Neural progenitor cell (in vitro differentiated cells): ENCODE measurements at regions not wholly inside any gene's neighbourhood (a gene's known extent, or its start where the extent isn't known, plus 50 kb on each side); places are given as distances from the start of the nearest gene placed in this dataset.

Experiments
- DNase-seq: peaks from one replicate; pipeline ENCODE4 v3.0.0-alpha.2; 2016; ENCODE audit warnings: low spot score
- H2AFZ ChIP-seq: fragments of 200-600 bp; sonication (generic); replicated peaks from 2 replicates; pipeline ENCODE4 v1.6.1; 2016; ENCODE audit warnings: antibody characterized with exemption
- H3F3A ChIP-seq: fragments of 200-600 bp; sonication (generic); 2 replicates; pipeline ENCODE4 v1.6.1; 2016; ENCODE audit warnings: antibody characterized with exemption, low read depth
- H3K27ac ChIP-seq: fragments of 200-600 bp; sonication (generic); 2 replicates; pipeline ENCODE4 v1.5.1; 2016; ENCODE audit warnings: mild to moderate bottlenecking
- H3K27me3 ChIP-seq: fragments of 200-600 bp; sonication (generic); 2 replicates; pipeline ENCODE4 v1.6.1; 2016; ENCODE audit warnings: mild to moderate bottlenecking, moderate library complexity
- H3K36me3 ChIP-seq: fragments of 200-600 bp; sonication (generic); 2 replicates; pipeline ENCODE4 v1.5.1; 2016
- H3K4me1 ChIP-seq: fragments of 200-600 bp; sonication (generic); 2 replicates; pipeline ENCODE4 v1.6.1; 2016; ENCODE audit warnings: mixed run types
- H3K4me2 ChIP-seq: fragments of 200-600 bp; sonication (generic); 2 replicates; pipeline ENCODE4 v1.6.1; 2016
- H3K4me3 ChIP-seq: fragments of 200-600 bp; sonication (generic); 2 replicates; pipeline ENCODE4 v1.5.1; 2016
- H3K79me2 ChIP-seq: fragments of 200-600 bp; sonication (generic); 2 replicates; pipeline ENCODE4 v1.6.1; 2016; ENCODE audit warnings: low read depth
- H3K9ac ChIP-seq: fragments of 200-600 bp; sonication (generic); 2 replicates; pipeline ENCODE4 v1.6.1; 2016
- H3K9me3 ChIP-seq: fragments of 200-600 bp; sonication (generic); 2 replicates; pipeline ENCODE4 v1.5.1; 2016; ENCODE audit warnings: low read depth
- H4K20me1 ChIP-seq: fragments of 200-600 bp; sonication (generic); 2 replicates; pipeline ENCODE4 v1.6.1; 2016; ENCODE audit warnings: low read depth
- H3K27ac Mint-ChIP-seq: 3 replicates; pipeline ENCODE4 v1.8.0; 2021; ENCODE audit warnings: mixed read lengths
- H3K27me3 Mint-ChIP-seq: 2 replicates; pipeline ENCODE4 v1.8.0; 2022; ENCODE audit warnings: low read depth, mild to moderate bottlenecking, inconsistent platforms, moderate library complexity, mixed read lengths; ENCODE audit not compliant: insufficient read depth
- H3K36me3 Mint-ChIP-seq: 3 replicates; pipeline ENCODE4 v1.8.0; 2021; ENCODE audit warnings: mixed read lengths
- H3K4me1 Mint-ChIP-seq: 3 replicates; pipeline ENCODE4 v1.8.0; 2021; ENCODE audit warnings: mixed read lengths
- H3K4me3 Mint-ChIP-seq: 3 replicates; pipeline ENCODE4 v1.8.0; 2021; ENCODE audit warnings: mild to moderate bottlenecking, moderate library complexity, mixed read lengths
- H3K9me3 Mint-ChIP-seq: 3 replicates; pipeline ENCODE4 v1.8.0; 2020; ENCODE audit warnings: mixed read lengths
- EZH2 ChIP-seq: fragments of 200-600 bp; sonication (generic); IDR thresholded peaks from 2 replicates; pipeline ENCODE4 v1.6.1; 2017; ENCODE audit warnings: antibody characterized with exemption, mild to moderate bottlenecking, moderate library complexity
- EZH2phosphoT487 ChIP-seq: fragments of 200-600 bp; sonication (generic); IDR thresholded peaks from 2 replicates; pipeline ENCODE4 v1.6.1; 2017; ENCODE audit warnings: antibody characterized with exemption
- TF ChIP-seq, protein P1 (sequence below): fragments of 200-600 bp; sonication (generic); IDR thresholded peaks from 2 replicates; pipeline ENCODE4 v1.5.1; 2017; ENCODE audit warnings: antibody characterized with exemption, mild to moderate bottlenecking

GRCh38 chr9:86449246-86449645, 95.0 kb upstream of the TUT7 start:
- Histone ChIP-seq H3K4me3 (no peak overlapping the region), H3K27ac (no peak overlapping the region), H3K9ac (no peak overlapping the region), H4K20me1 (no peaks in the 10 kb centered on the region), H3K9me3 (no peaks in the 10 kb centered on the region), H3K4me2 (no peak overlapping the region), H3K27me3 (no peaks in the 10 kb centered on the region), H3F3A (no peaks in the 10 kb centered on the region), H3K36me3 (no peaks in the 10 kb centered on the region), H3K4me1 (peaks cover under 1% of the 10 kb centered on the region), H2AFZ (no peak overlapping the region), H3K79me2 (no peaks in the 10 kb centered on the region)
- no peak overlapping the region for H3K4me3 Mint-ChIP-seq
- no peak for DNase-seq
- TF ChIP-seq EZH2 (no peak), EZH2phosphoT487 (no peak)
- TF ChIP-seq, protein P1, sequence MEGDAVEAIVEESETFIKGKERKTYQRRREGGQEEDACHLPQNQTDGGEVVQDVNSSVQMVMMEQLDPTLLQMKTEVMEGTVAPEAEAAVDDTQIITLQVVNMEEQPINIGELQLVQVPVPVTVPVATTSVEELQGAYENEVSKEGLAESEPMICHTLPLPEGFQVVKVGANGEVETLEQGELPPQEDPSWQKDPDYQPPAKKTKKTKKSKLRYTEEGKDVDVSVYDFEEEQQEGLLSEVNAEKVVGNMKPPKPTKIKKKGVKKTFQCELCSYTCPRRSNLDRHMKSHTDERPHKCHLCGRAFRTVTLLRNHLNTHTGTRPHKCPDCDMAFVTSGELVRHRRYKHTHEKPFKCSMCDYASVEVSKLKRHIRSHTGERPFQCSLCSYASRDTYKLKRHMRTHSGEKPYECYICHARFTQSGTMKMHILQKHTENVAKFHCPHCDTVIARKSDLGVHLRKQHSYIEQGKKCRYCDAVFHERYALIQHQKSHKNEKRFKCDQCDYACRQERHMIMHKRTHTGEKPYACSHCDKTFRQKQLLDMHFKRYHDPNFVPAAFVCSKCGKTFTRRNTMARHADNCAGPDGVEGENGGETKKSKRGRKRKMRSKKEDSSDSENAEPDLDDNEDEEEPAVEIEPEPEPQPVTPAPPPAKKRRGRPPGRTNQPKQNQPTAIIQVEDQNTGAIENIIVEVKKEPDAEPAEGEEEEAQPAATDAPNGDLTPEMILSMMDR: no peak
- H3K4me1 Mint-ChIP-seq: no peaks in the 10 kb centered on the region
- H3K36me3 Mint-ChIP-seq: no peaks in the 10 kb centered on the region
- H3K27ac Mint-ChIP-seq: no peak overlapping the region
- H3K27me3 Mint-ChIP-seq: no peaks in the 10 kb centered on the region
- H3K9me3 Mint-ChIP-seq: no peaks in the 10 kb centered on the region

- H3K27ac Mint-ChIP-seq: no peak overlapping the region
- Histone ChIP-seq H3K27ac (no peak overlapping the region), H3K4me2 (no peak overlapping the region), H3K9me3 (no peaks in the 10 kb centered on the region), H3K79me2 (no peaks in the 10 kb centered on the region), H3K27me3 (no peaks in the 10 kb centered on the region), H2AFZ (no peak overlapping the region), H3K4me3 (no peak overlapping the region), H3K36me3 (no peaks in the 10 kb centered on the region), H3K9ac (no peak overlapping the region), H4K20me1 (no peaks in the 10 kb centered on the region), H3K4me1 (peaks cover 7% of the 10 kb centered on the region), H3F3A (no peaks in the 10 kb centered on the region)
- H3K9me3 Mint-ChIP-seq: no peaks in the 10 kb centered on the region
- TF ChIP-seq, protein P1: no peak
- TF ChIP-seq EZH2phosphoT487: no peak
- no peak for DNase-seq
- H3K27me3 Mint-ChIP-seq: no peaks in the 10 kb centered on the region
- H3K36me3 Mint-ChIP-seq: no peaks in the 10 kb centered on the region
- no peak overlapping the region for H3K4me3 Mint-ChIP-seq
- H3K4me1 Mint-ChIP-seq: no peaks in the 10 kb centered on the region
Observed at GRCh38 chr9:86445671-86446070, 91.5 kb upstream of the TUT7 start.

DNA sequence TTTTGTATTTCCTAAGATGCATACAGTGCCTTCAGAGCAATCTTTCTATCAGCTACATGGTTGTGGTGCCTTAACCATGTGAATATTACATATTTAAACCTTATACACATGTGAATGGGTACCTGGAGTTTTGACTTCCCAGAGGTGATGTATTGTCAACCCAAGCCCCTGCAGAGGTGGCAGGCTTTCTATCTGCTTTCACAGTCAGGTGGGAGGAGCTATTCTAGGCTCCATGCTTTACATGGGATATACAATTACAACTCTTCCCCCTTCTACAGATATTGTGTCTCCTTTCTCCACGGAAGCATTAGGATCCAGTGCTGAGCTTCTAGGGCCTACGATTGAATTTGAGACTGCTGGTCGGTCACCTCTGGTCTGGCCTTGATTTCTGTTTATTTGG, 89.8 kb upstream of the TUT7 start:
- peak overlapping the region; percentile 60 for H2AFZ ChIP-seq

More for the DNA sequence above, 89.8 kb upstream of the TUT7 start:
- no peaks in the 10 kb centered on the region for H3K36me3 Mint-ChIP-seq
- Histone ChIP-seq H3K4me1 (peaks cover 7% of the 10 kb centered on the region), H3K36me3 (no peaks in the 10 kb centered on the region), H3K9me3 (no peaks in the 10 kb centered on the region), H3K9ac (no peak overlapping the region), H3K79me2 (no peaks in the 10 kb centered on the region), H4K20me1 (no peaks in the 10 kb centered on the region), H3K27ac (no peak overlapping the region), H3K27me3 (no peaks in the 10 kb centered on the region), H3K4me3 (no peak overlapping the region), H3F3A (no peaks in the 10 kb centered on the region), H3K4me2 (no peak overlapping the region)
- no peak overlapping the region for H3K4me3 Mint-ChIP-seq
- H3K4me1 Mint-ChIP-seq: no peaks in the 10 kb centered on the region
- H3K27me3 Mint-ChIP-seq: no peaks in the 10 kb centered on the region
- no peaks in the 10 kb centered on the region for H3K9me3 Mint-ChIP-seq
- no peak for DNase-seq
- no peak overlapping the region for H3K27ac Mint-ChIP-seq
- TF ChIP-seq EZH2phosphoT487 (no peak), EZH2 (no peak)
- TF ChIP-seq, protein P1: no peak
